Astrocyte of the spinal cord (primary cell): ENCODE measurements at regions not wholly inside any gene's neighbourhood (a gene's known extent, or its start where the extent isn't known, plus 50 kb on each side); places are given as distances from the start of the nearest gene placed in this dataset.
A peak's percentile ranks its signal among the peaks of the same experiment; 100 is the strongest.

ENCODE experiments used
- DNase-seq: peaks from one replicate; pipeline ENCODE4 v3.0.0; 2011; ENCODE audit warnings: low read depth, low spot score
- H3K4me3 ChIP-seq: 2 replicates; pipeline ENCODE4 v1.5.1; 2011; ENCODE audit warnings: low read depth, mild to moderate bottlenecking, low read length, moderate library complexity
- in situ Hi-C: cut with HindIII; loops from 2 replicates; pipeline ENCODE4 v1.10.0; 2017; ENCODE audit warnings: low sequenced_read_pairs
- TF ChIP-seq, protein P1 (sequence below): IDR thresholded peaks from 2 replicates; pipeline ENCODE4 v1.5.1; 2012; ENCODE audit warnings: low read depth, mild to moderate bottlenecking, low read length, inconsistent platforms

DNA sequence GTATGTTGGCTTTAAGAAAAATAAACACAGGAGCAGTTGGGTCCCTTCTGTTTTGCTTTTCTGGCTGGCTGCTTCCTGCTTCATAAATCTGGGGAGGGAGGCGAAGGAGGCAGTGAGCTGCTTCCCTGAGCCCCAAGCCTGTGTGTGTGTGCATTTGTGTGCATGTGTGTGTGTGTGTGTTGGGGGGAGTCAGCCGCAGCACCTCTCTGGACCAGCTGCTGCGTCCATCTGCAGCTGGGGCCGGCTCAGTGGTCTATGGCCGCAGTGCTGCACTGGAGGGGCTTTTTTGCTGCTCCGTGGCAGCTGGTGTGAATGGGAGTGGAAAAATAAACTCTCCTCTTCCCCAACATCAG, 192.3 kb downstream of the RNF144A start:
- in situ Hi-C loops, result no loop called here

DNA sequence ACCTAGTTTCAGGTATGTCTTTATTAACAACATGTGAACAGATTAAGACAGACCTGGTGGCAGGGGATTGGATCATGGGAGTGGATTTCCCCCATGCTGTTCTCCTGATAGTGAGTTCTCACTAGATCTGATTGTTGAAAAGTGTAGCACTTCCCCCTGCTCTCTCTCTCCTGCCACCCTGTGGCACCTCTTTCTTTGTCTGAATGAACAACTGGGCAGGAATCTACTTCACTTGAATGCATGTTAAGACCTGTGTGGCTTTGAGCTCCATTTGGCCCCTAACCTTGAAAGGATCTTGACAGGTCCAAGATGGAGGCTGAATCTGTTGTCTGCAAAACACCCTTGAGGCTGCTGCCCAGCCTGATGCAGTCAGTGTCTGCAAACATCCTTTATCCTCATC, 194.4 kb downstream of the RNF144A start:
- DNase-seq, result no peak
- H3K4me3 ChIP-seq, result no peak overlapping the region
- in situ Hi-C loops, result no loop called here
- TF ChIP-seq, protein P1, sequence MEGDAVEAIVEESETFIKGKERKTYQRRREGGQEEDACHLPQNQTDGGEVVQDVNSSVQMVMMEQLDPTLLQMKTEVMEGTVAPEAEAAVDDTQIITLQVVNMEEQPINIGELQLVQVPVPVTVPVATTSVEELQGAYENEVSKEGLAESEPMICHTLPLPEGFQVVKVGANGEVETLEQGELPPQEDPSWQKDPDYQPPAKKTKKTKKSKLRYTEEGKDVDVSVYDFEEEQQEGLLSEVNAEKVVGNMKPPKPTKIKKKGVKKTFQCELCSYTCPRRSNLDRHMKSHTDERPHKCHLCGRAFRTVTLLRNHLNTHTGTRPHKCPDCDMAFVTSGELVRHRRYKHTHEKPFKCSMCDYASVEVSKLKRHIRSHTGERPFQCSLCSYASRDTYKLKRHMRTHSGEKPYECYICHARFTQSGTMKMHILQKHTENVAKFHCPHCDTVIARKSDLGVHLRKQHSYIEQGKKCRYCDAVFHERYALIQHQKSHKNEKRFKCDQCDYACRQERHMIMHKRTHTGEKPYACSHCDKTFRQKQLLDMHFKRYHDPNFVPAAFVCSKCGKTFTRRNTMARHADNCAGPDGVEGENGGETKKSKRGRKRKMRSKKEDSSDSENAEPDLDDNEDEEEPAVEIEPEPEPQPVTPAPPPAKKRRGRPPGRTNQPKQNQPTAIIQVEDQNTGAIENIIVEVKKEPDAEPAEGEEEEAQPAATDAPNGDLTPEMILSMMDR, result peak; percentile 9

More for the DNA sequence above, 192.3 kb downstream of the RNF144A start:
- no peak overlapping the region for H3K4me3 ChIP-seq
- DNase-seq, result no peak
- TF ChIP-seq, protein P1, result no peak

- in situ Hi-C loops, result no loop called here
- TF ChIP-seq, protein P1, result no peak
- DNase-seq, result no peak
- no peak overlapping the region for H3K4me3 ChIP-seq
Measured at GRCh38 chr2:7115364-7115763, 198.2 kb downstream of the RNF144A start.

- in situ Hi-C loops, result no loop called here
- TF ChIP-seq, protein P1, result no peak
- H3K4me3 ChIP-seq, result no peak overlapping the region
- no peak for DNase-seq
Measured at GRCh38 chr2:7115906-7116305, 198.7 kb downstream of the RNF144A start.

- no peak overlapping the region for H3K4me3 ChIP-seq
- in situ Hi-C loops, result no loop called here
- TF ChIP-seq, protein P1, result no peak
- DNase-seq, result no peak
Measured at GRCh38 chr2:7116511-7116910, 199.3 kb downstream of the RNF144A start.

DNA sequence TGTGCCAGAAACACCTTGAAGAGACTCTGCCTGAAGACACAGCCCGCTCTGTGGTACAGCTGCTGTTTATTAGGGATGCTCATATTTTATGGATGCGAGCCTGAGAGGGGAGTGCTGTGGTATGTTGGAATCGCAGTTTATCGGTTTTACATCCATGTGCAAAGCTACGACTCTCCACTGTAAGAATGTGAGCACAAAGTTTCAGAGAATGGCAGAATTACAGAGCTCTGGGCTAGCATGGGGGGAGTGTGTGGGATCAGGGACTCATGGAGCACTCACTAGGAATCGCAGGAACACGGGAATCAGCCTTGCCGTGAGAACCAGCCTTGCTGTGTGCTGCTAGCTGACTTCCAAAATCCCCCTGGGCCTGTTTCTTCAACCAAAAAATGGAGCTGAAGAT, 199.9 kb downstream of the RNF144A start:
- in situ Hi-C loops, result no loop called here
- H3K4me3 ChIP-seq, result no peak overlapping the region
- DNase-seq, result no peak
- TF ChIP-seq, protein P1, result no peak

GRCh38 chr2:7118606-7119131, 201.5 kb downstream of the RNF144A start:
- TF ChIP-seq, protein P1, result no peak
- in situ Hi-C loops, result no loop called here
- no peak for DNase-seq

More at GRCh38 chr2:7118606-7119131, 201.5 kb downstream of the RNF144A start:
- no peak overlapping the region for H3K4me3 ChIP-seq
